ENCODE measurements at regions not wholly inside any gene's neighbourhood (a gene's known extent, or its start where the extent isn't known, plus 50 kb on each side); places are given as distances from the start of the nearest gene placed in this dataset.
"Not testable (repeated sequence)": the region's sequence is repeated elsewhere in the genome, so short reads cannot be mapped to it uniquely, and the experiment has no call there.

DNA sequence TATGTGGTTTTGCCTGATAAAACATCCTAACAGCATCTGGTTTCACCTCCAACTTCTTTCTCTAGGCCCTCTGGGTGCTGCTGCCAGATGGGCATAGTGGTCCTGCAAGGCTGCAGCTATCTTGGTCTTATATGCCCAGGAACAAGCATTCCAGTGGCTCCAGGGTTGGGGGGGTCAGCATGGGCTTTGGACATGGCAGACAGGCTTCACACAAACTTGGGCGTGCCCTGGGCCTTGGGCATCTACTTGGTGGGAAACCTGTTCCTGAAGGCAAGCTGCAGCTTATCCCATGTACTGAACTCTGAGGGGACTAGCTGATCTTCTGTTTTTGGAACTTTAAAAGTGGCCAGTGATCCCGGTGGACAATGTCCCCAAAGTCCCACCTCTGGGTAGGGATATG lies 54.9 kb upstream of the ZNF678 start:
- Histone ChIP-seq H3K9me2 (ENCODE audit: insufficient read depth) (no peaks in the 10 kb centered on the region), H3K9me3 (ENCODE audit: control insufficient read depth in 1 of 2, insufficient read depth in 1 of 2, low read depth in 1 of 2, low read length in 2 of 2) (no peaks in the 10 kb centered on the region), H3K27me3 (ENCODE audit: insufficient read depth, low read length) (no peaks in the 10 kb centered on the region), H3K4me1 (ENCODE audit: control insufficient read depth in 1 of 2, insufficient read depth in 2 of 2, low read length in 2 of 2) (no peaks in the 10 kb centered on the region), H3K79me2 (ENCODE audit: insufficient read depth, low read length) (no peaks in the 10 kb centered on the region), H2AFZ (ENCODE audit: low read depth, low read length, poor library complexity, severe bottlenecking) (no peak overlapping the region), H3K9ac (ENCODE audit: low read length) (no peak overlapping the region), H4K20me1 (ENCODE audit: insufficient read depth) (no peaks in the 10 kb centered on the region), H3K27ac (ENCODE audit: low read depth, low read length) (no peak overlapping the region), H3K4me3 (replicated peaks in 1 of 2; ENCODE audit: low read depth in 1 of 2, low read length in 2 of 2) (no peak overlapping the region), H3K36me3 (ENCODE audit: control insufficient read depth in 1 of 2, insufficient read depth in 2 of 2, low read length in 2 of 2) (no peaks in the 10 kb centered on the region), H3K4me2 (ENCODE audit: low read length) (no peak overlapping the region)
- ChIA-PET POLR2A (no interaction called here), CTCF (no interaction called here), RAD21 (ENCODE audit: low non-redundant PET in 1 of 2, low total read pairs in 2 of 2, uncharacterized antibody in 2 of 2, unreplicated experiment in 2 of 2) (no interaction called here)
- BruUV-seq (replicated peaks) = no TSS peak
- TF ChIP-seq JUND (IDR thresholded peaks at IDR 0.05) = no peak
- TF ChIP-seq ZFX (IDR thresholded peaks at IDR 0.05) = no peak
- no peak for TF ChIP-seq ZNF274 (IDR thresholded peaks at IDR 0.05; ENCODE audit: low read depth, low read length)
- no peak for TF ChIP-seq RAD21 (IDR thresholded peaks at IDR 0.05; ENCODE audit: low read depth)
- DNase-seq (ENCODE audit: low read depth, low spot score) (no peak), ATAC-seq (no peak)
- intact Hi-C loops (cut with micrococcal nuclease) = no loop called here

DNA sequence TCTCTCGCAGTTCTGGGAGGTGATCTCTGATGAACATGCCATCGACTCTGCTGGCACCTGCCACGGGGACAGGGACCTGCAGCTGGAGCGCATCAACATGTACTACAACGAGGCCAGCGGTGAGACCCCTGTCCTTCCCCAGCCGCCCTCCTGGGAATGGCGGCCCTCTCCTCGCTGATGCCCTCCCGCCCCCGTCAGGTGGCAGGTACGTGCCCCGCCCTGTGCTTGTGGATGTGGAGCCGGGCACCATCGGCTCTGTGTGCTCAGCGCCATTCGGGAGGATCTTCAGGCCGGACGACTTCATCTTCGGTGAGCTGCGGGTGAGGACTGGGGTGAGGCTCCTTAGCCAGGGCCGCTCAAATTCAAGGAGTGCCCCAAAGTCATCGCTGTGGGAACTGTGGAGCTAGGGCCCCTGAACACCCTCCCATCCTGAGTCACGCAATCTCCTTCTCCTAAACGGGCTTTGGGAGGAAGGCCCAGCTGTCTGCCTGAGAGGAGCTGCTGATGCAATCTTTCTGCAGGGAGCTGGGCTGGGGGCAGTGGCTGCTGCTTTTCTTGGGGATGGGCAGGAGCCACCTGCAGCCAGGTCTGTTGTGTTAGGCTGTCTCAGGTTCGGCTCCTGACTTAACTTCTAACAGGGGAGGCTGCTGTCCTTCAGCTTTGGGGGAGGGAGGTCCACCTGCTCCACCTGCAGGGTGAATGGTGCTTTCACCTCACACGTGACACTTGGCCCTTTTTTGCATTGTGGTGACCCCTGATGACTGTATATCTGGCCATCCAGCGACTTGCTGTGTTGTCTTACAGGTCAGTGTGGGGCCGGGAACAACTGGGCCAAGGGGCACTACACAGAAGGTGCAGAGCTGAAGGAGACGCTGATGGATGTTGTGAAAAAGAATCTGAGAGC lies 56.6 kb upstream of the ZNF678 start:
- RAD21 ChIA-PET (ENCODE audit: low non-redundant PET in 1 of 2, low total read pairs in 2 of 2, uncharacterized antibody in 2 of 2, unreplicated experiment in 2 of 2); DNase-seq (ENCODE audit: low read depth, low spot score); CTCF ChIA-PET; H3K27ac ChIP-seq (ENCODE audit: low read depth, low read length); H3K9me2 ChIP-seq (ENCODE audit: insufficient read depth); H4K20me1 ChIP-seq (ENCODE audit: insufficient read depth); H3K4me1 ChIP-seq (ENCODE audit: control insufficient read depth in 1 of 2, insufficient read depth in 2 of 2, low read length in 2 of 2); H3K36me3 ChIP-seq (ENCODE audit: control insufficient read depth in 1 of 2, insufficient read depth in 2 of 2, low read length in 2 of 2); ATAC-seq; H3K9me3 ChIP-seq (ENCODE audit: control insufficient read depth in 1 of 2, insufficient read depth in 1 of 2, low read depth in 1 of 2, low read length in 2 of 2); intact Hi-C loops (cut with micrococcal nuclease); H3K27me3 ChIP-seq (ENCODE audit: insufficient read depth, low read length); H3K79me2 ChIP-seq (ENCODE audit: insufficient read depth, low read length); H2AFZ ChIP-seq (ENCODE audit: low read depth, low read length, poor library complexity, severe bottlenecking); BruUV-seq (replicated peaks); H3K4me3 ChIP-seq (replicated peaks in 1 of 2; ENCODE audit: low read depth in 1 of 2, low read length in 2 of 2); H3K9ac ChIP-seq (ENCODE audit: low read length); H3K4me2 ChIP-seq (ENCODE audit: low read length); POLR2A ChIA-PET: not testable (repeated sequence)

DNA sequence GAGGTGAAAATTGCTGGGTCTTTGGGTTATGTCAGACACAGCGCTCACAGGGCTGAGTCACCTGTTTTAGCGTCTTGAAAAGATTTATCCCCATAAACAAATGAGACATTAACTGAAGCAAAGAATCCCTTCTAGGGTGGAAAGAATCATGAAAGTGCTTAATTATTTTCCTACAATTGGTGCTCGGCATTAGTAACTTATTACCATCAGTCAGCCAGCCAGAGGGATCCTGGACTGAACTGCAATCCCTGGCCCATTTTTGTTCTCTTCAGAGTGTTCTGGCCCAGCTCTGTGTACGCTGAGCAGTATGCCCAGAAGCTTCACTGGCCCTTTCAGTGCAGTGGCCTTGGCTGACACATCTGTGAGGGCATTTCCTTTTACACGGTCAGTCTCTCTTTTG lies 67.3 kb upstream of the ZNF678 start:
- H3K36me3 ChIP-seq (ENCODE audit: control insufficient read depth in 1 of 2, insufficient read depth in 2 of 2, low read length in 2 of 2); H3K9me2 ChIP-seq (ENCODE audit: insufficient read depth); CTCF ChIA-PET; H3K27ac ChIP-seq (ENCODE audit: low read depth, low read length); H2AFZ ChIP-seq (ENCODE audit: low read depth, low read length, poor library complexity, severe bottlenecking); DNase-seq (ENCODE audit: low read depth, low spot score); H3K27me3 ChIP-seq (ENCODE audit: insufficient read depth, low read length); H3K9ac ChIP-seq (ENCODE audit: low read length); intact Hi-C loops (cut with micrococcal nuclease); H3K4me1 ChIP-seq (ENCODE audit: control insufficient read depth in 1 of 2, insufficient read depth in 2 of 2, low read length in 2 of 2); BruUV-seq (replicated peaks); H4K20me1 ChIP-seq (ENCODE audit: insufficient read depth); ATAC-seq; POLR2A ChIA-PET; H3K9me3 ChIP-seq (ENCODE audit: control insufficient read depth in 1 of 2, insufficient read depth in 1 of 2, low read depth in 1 of 2, low read length in 2 of 2); RAD21 ChIA-PET (ENCODE audit: low non-redundant PET in 1 of 2, low total read pairs in 2 of 2, uncharacterized antibody in 2 of 2, unreplicated experiment in 2 of 2); H3K4me2 ChIP-seq (ENCODE audit: low read length); H3K79me2 ChIP-seq (ENCODE audit: insufficient read depth, low read length); H3K4me3 ChIP-seq (replicated peaks in 1 of 2; ENCODE audit: low read depth in 1 of 2, low read length in 2 of 2): not testable (repeated sequence)

DNA sequence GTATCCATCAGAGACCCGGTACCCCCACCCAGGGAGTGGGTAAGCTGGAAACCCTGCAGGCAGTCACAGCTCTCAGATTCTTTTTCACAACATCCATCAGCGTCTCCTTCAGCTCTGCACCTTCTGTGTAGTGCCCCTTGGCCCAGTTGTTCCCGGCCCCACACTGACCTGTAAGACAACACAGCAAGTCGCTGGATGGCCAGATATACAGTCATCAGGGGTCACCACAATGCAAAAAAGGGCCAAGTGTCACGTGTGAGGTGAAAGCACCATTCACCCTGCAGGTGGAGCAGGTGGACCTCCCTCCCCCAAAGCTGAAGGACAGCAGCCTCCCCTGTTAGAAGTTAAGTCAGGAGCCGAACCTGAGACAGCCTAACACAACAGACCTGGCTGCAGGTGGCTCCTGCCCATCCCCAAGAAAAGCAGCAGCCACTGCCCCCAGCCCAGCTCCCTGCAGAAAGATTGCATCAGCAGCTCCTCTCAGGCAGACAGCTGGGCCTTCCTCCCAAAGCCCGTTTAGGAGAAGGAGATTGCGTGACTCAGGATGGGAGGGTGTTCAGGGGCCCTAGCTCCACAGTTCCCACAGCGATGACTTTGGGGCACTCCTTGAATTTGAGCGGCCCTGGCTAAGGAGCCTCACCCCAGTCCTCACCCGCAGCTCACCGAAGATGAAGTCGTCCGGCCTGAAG lies 69.3 kb upstream of the ZNF678 start:
- H3K4me2 ChIP-seq (ENCODE audit: low read length); DNase-seq (ENCODE audit: low read depth, low spot score); CTCF ChIA-PET; H3K9me2 ChIP-seq (ENCODE audit: insufficient read depth); H4K20me1 ChIP-seq (ENCODE audit: insufficient read depth); H3K27me3 ChIP-seq (ENCODE audit: insufficient read depth, low read length); H3K36me3 ChIP-seq (ENCODE audit: control insufficient read depth in 1 of 2, insufficient read depth in 2 of 2, low read length in 2 of 2); H3K9ac ChIP-seq (ENCODE audit: low read length); ATAC-seq; BruUV-seq (replicated peaks); RAD21 ChIA-PET (ENCODE audit: low non-redundant PET in 1 of 2, low total read pairs in 2 of 2, uncharacterized antibody in 2 of 2, unreplicated experiment in 2 of 2); H3K4me1 ChIP-seq (ENCODE audit: control insufficient read depth in 1 of 2, insufficient read depth in 2 of 2, low read length in 2 of 2); H3K79me2 ChIP-seq (ENCODE audit: insufficient read depth, low read length); intact Hi-C loops (cut with micrococcal nuclease); H3K27ac ChIP-seq (ENCODE audit: low read depth, low read length); H3K4me3 ChIP-seq (replicated peaks in 1 of 2; ENCODE audit: low read depth in 1 of 2, low read length in 2 of 2); H3K9me3 ChIP-seq (ENCODE audit: control insufficient read depth in 1 of 2, insufficient read depth in 1 of 2, low read depth in 1 of 2, low read length in 2 of 2); H2AFZ ChIP-seq (ENCODE audit: low read depth, low read length, poor library complexity, severe bottlenecking); POLR2A ChIA-PET: not testable (repeated sequence)
